Fibroblast of lung (primary cell): ENCODE measurements at regions not wholly inside any gene's neighbourhood (a gene's known extent, or its start where the extent isn't known, plus 50 kb on each side); places are given as distances from the start of the nearest gene placed in this dataset.

Experiments used
- EZH2 ChIP-seq: IDR thresholded peaks from 2 replicates; pipeline ENCODE4 v1.5.1; 2012; ENCODE audit warnings: low read length, control low read depth, mild to moderate bottlenecking; ENCODE audit errors: missing control alignments
- TF ChIP-seq, protein P1 (sequence below), 2 donors: IDR thresholded peaks in 1 of 2; conservative IDR thresholded peaks in 1 of 2; 1 replicate in 1 of 2; 2 replicates in 1 of 2; pipeline ENCODE4 v1.5.1; 2011 to 2012; ENCODE audit warnings: low read length in 2 of 2, control low read depth in 1 of 2, inconsistent platforms in 1 of 2, low read depth in 1 of 2, mild to moderate bottlenecking in 1 of 2

DNA sequence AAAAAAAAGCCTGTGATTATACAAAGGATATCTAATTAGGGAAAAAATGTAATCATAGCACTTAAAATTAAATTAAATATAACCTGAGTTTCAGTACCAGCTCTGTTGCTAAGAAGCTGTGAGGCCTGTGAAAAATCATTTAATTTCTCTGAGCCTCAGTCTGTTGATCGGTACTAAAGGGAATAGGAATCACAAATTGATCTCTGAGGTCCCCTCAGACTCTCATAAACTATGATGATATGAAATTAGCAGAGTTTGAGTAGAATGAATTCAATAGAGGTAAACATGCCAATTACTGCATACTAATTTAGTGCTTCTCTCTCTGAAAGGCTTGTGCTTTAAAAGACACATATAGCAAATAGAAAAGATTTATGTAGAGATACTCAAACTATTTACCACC lies 416.8 kb upstream of the NCAM2 start:
- TF ChIP-seq, protein P1, sequence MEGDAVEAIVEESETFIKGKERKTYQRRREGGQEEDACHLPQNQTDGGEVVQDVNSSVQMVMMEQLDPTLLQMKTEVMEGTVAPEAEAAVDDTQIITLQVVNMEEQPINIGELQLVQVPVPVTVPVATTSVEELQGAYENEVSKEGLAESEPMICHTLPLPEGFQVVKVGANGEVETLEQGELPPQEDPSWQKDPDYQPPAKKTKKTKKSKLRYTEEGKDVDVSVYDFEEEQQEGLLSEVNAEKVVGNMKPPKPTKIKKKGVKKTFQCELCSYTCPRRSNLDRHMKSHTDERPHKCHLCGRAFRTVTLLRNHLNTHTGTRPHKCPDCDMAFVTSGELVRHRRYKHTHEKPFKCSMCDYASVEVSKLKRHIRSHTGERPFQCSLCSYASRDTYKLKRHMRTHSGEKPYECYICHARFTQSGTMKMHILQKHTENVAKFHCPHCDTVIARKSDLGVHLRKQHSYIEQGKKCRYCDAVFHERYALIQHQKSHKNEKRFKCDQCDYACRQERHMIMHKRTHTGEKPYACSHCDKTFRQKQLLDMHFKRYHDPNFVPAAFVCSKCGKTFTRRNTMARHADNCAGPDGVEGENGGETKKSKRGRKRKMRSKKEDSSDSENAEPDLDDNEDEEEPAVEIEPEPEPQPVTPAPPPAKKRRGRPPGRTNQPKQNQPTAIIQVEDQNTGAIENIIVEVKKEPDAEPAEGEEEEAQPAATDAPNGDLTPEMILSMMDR (conservative IDR thresholded peaks at IDR 0.05 in 1 of 2, IDR thresholded peaks at IDR 0.05 in 1 of 2; ENCODE audit: low read depth in 1 of 2, low read length in 2 of 2): no peak
- no peak for TF ChIP-seq EZH2
